ENCODE measurements at regions not wholly inside any gene's neighbourhood (a gene's known extent, or its start where the extent isn't known, plus 50 kb on each side); places are given as distances from the start of the nearest gene placed in this dataset.

DNA sequence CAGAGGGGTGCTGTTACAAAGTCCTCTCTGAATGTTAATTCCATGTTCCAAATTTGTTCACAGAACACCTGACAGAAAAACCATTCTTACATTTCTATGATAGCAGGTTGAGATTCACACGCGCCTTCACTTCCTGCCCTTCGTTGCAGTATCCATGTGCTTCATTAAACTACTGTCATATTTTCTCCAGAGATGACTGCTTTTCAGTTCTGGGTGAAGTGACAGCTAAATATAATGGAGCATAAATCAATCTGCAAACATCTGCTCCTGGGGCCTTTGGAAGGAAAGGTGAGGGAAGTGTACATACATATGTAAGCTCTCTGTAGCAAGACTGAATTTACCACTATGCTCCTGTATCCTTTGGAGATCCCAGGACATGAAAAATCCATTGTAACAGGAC is 750.2 kb downstream of the HDGFL1 start:
- WGBS, 2 donors = 86 to 91% methylated on average over 3 of the region's 3 CpGs
- intact Hi-C loops (cut with DNase I) = no loop called here
- Histone ChIP-seq H3K9me3 (no peaks in the 10 kb centered on the region), H3K27ac (no peak overlapping the region), H3K4me1 (no peaks in the 10 kb centered on the region), H3K4me3 (replicated peaks in 1 of 3) (no peak overlapping the region), H3K36me3 (no peaks in the 10 kb centered on the region), H3K27me3 (no peaks in the 10 kb centered on the region)
- no peak for DNase-seq
- no peak for TF ChIP-seq POLR2A (IDR thresholded peaks at IDR 0.05)
- TF ChIP-seq, protein P1, sequence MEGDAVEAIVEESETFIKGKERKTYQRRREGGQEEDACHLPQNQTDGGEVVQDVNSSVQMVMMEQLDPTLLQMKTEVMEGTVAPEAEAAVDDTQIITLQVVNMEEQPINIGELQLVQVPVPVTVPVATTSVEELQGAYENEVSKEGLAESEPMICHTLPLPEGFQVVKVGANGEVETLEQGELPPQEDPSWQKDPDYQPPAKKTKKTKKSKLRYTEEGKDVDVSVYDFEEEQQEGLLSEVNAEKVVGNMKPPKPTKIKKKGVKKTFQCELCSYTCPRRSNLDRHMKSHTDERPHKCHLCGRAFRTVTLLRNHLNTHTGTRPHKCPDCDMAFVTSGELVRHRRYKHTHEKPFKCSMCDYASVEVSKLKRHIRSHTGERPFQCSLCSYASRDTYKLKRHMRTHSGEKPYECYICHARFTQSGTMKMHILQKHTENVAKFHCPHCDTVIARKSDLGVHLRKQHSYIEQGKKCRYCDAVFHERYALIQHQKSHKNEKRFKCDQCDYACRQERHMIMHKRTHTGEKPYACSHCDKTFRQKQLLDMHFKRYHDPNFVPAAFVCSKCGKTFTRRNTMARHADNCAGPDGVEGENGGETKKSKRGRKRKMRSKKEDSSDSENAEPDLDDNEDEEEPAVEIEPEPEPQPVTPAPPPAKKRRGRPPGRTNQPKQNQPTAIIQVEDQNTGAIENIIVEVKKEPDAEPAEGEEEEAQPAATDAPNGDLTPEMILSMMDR (IDR thresholded peaks at IDR 0.05) = no peak

DNA sequence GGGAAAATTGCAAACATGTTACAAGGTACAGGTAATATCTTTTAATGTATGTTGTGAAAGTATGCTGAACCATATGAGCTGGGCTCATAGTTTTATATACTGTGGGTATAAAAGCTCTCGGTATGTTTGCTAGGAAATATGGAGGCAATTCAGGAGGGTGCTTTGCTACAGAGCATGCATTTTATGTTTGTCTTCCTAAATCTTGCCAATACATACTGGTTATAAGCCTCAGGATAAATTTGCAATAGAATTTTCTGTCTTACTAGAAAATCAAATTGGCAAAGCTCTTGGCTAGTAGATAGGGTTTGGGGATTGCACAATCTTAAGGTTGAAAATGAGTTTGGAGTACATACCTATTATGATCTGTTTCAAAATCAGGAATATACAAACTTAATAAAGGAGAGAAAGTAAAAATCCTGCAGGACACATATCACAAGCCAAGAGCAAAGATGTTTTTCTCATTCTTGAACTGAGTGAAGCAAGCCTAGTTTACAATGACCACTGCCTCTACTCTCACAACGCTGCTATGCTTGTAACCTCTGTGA is 751.2 kb downstream of the HDGFL1 start:
- intact Hi-C loops (cut with DNase I) = no loop called here
- WGBS, 2 donors = 93 to 94% methylated on average over 2 of the region's 2 CpGs
- Histone ChIP-seq H3K27me3 (no peaks in the 10 kb centered on the region), H3K27ac (no peak overlapping the region), H3K4me1 (no peaks in the 10 kb centered on the region), H3K9me3 (no peaks in the 10 kb centered on the region), H3K4me3 (replicated peaks in 1 of 3) (no peak overlapping the region), H3K36me3 (no peaks in the 10 kb centered on the region)
- no peak for DNase-seq
- TF ChIP-seq POLR2A (IDR thresholded peaks at IDR 0.05) = no peak
- TF ChIP-seq, protein P1 (IDR thresholded peaks at IDR 0.05) = no peak

DNA sequence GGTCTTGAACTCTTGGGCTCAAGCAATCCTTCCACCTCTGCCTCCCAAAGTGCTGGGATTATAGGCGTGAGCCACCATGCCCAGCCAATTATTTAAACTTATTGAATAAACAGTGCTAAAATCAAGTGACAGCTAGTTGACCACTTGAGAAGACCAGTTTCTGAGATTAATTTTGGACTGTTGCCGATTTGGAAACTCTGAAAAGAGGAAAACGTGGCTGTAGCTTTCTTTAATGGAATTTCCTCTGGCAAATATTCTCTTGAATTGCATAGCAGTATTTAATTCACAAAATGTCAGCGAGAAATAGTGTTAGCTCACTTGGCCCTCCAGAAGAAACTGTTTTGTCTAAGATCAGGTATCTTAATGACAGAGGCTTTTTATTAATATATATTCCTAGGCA is 754.5 kb downstream of the HDGFL1 start:
- Histone ChIP-seq H3K9me3 (no peaks in the 10 kb centered on the region), H3K27ac (no peak overlapping the region), H3K4me3 (replicated peaks in 1 of 3) (no peak overlapping the region), H3K27me3 (no peaks in the 10 kb centered on the region), H3K36me3 (no peaks in the 10 kb centered on the region), H3K4me1 (no peaks in the 10 kb centered on the region)
- no peak for TF ChIP-seq POLR2A (IDR thresholded peaks at IDR 0.05)
- TF ChIP-seq, protein P1 (IDR thresholded peaks at IDR 0.05) = no peak
- intact Hi-C loops (cut with DNase I) = no loop called here
- no peak for DNase-seq
- WGBS, 2 donors = 68 to 74% methylated on average over 4 of the region's 4 CpGs

DNA sequence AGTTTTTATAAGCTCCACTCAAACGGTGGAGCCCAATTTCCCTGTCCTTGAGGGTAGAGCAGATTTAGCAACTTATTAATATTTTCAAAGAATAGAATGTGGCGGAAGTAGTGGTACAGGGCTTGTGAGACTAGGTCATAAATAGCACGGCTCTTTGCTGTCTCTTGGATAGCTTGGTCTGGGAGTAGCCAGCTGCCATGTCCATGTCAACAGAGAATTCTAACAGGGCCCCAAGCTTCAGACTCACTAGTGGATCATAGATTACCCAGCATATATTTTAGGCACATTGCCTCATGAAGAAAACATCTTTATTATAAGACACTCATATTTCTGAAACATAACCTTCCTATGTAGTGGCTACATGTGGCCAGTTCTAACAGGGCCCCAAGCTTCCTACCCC is 755.7 kb downstream of the HDGFL1 start:
- H3K27ac ChIP-seq = no peak overlapping the region
- no peaks in the 10 kb centered on the region for H3K4me1 ChIP-seq
- TF ChIP-seq, protein P1 (IDR thresholded peaks at IDR 0.05) = no peak
- no peak for TF ChIP-seq POLR2A (IDR thresholded peaks at IDR 0.05)
- intact Hi-C loops (cut with DNase I) = no loop called here
- no peak overlapping the region for H3K4me3 ChIP-seq (replicated peaks in 1 of 3)
- H3K9me3 ChIP-seq = no peaks in the 10 kb centered on the region
- H3K36me3 ChIP-seq = no peaks in the 10 kb centered on the region
- no peak for DNase-seq
- H3K27me3 ChIP-seq = no peaks in the 10 kb centered on the region
- WGBS, 2 donors = 76% methylated on average over 3 of the region's 3 CpGs

DNA sequence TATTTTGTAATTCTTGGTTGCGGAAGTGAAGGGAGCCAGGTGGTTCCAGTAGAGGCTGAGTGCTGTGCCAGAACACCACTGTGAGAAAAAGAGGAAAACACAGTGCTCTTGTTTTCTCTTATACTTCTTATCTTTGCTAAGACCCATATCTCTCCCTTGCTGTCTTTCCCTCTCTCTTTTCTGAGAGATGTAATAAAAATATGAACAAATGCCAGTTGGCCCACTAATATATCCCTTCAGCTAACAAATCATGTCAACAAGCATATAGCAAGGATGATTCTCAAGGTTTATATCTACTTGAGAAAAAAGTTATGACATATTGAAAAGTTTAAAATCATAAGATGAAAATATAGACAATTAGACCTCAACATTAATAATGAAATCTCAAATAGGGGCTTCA is 758.3 kb downstream of the HDGFL1 start:
- H3K27me3 ChIP-seq = no peaks in the 10 kb centered on the region
- no peak overlapping the region for H3K4me3 ChIP-seq (replicated peaks in 1 of 3)
- no peaks in the 10 kb centered on the region for H3K9me3 ChIP-seq
- no peak for DNase-seq
- no peaks in the 10 kb centered on the region for H3K36me3 ChIP-seq
- H3K4me1 ChIP-seq = no peaks in the 10 kb centered on the region
- intact Hi-C loops (cut with DNase I) = no loop called here
- no peak overlapping the region for H3K27ac ChIP-seq
- no peak for TF ChIP-seq POLR2A (IDR thresholded peaks at IDR 0.05)
- 95 to 98% methylated on average over 1 of the region's 1 CpG for WGBS, 2 donors

DNA sequence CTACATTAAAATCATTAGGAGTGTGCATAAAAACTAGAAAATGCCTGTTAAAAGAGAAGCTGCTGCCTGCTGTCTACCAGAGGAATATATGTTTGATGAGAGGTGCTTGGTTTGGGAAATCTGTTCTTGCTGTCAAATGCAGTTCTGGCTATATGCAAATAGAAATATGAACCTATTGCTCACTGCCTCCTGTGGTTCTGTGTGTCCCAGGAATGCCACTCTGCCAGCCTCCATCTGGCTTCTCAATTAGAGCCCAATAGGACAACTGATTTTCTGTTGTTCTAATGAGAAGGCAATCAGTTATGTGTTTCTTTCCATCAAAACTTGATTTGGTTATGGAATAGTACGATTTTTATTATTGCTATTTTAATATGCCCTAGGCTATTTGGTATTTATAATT is 759.7 kb downstream of the HDGFL1 start:
- no peak for DNase-seq
- no peak for TF ChIP-seq POLR2A (IDR thresholded peaks at IDR 0.05)
- TF ChIP-seq, protein P1 (IDR thresholded peaks at IDR 0.05) = no peak
- no peaks in the 10 kb centered on the region for H3K27me3 ChIP-seq
- peaks cover 9 to 12% of the 10 kb centered on the region in 2 donors for H3K4me1 ChIP-seq
- no peaks in the 10 kb centered on the region for H3K36me3 ChIP-seq
- no peaks in the 10 kb centered on the region for H3K9me3 ChIP-seq
- H3K27ac ChIP-seq = no peak overlapping the region
- WGBS, 2 donors = 73 to 96% methylated on average over 1 of the region's 1 CpG
- intact Hi-C loops (cut with DNase I) = no loop called here
- no peak overlapping the region for H3K4me3 ChIP-seq (replicated peaks in 1 of 3)

Measured in thyroid gland (tissue), 4 donors.